Stimulated activated CD8-positive, alpha-beta memory T cell treated with anti-CD3 and anti-CD28 coated beads, Interleukin-12 subunit alpha, Interleukin-12 subunit beta, amount 100 ng/mL, for 1 hour (primary cell): ENCODE measurements at regions not wholly inside any gene's neighbourhood (a gene's known extent, or its start where the extent isn't known, plus 50 kb on each side); places are given as distances from the start of the nearest gene placed in this dataset.

Source experiments
- DNase-seq: peaks from one replicate; pipeline ENCODE4 v3.0.0-alpha.2; 2020; ENCODE audit warnings: low read depth

GRCh38 chr3:102114264-102114979, 265.1 kb downstream of the NFKBIZ start:
- peak; percentile 4 for DNase-seq

- no peak for DNase-seq
Measured at GRCh38 chr3:102122527-102122926, 273.2 kb downstream of the NFKBIZ start.

GRCh38 chr3:102123590-102124190, 274.4 kb downstream of the NFKBIZ start:
- no peak for DNase-seq

GRCh38 chr3:102124282-102124681, 275.0 kb downstream of the NFKBIZ start:
- DNase-seq, result no peak

- no peak for DNase-seq
Measured at GRCh38 chr3:102124704-102125103, 275.4 kb downstream of the NFKBIZ start.

- no peak for DNase-seq
Measured at GRCh38 chr3:102125197-102125993, 276.1 kb downstream of the NFKBIZ start.

GRCh38 chr3:102125994-102126368, 276.7 kb downstream of the NFKBIZ start:
- no peak for DNase-seq

- no peak for DNase-seq
Measured at GRCh38 chr3:102129760-102130608, 280.7 kb downstream of the NFKBIZ start.

- DNase-seq, result no peak
Measured at GRCh38 chr3:102132370-102132769, 283.1 kb downstream of the NFKBIZ start.

- DNase-seq, result no peak
Measured at GRCh38 chr3:102133376-102133775, 284.1 kb downstream of the NFKBIZ start.

- no peak for DNase-seq
Measured at GRCh38 chr3:102135316-102135715, 286.0 kb downstream of the NFKBIZ start.

- no peak for DNase-seq
Measured at GRCh38 chr3:102136183-102136582, 286.9 kb downstream of the NFKBIZ start.

GRCh38 chr3:102140116-102140515, 290.8 kb downstream of the NFKBIZ start:
- no peak for DNase-seq

- DNase-seq, result no peak
Measured at GRCh38 chr3:102141096-102141927, 292.0 kb downstream of the NFKBIZ start.

GRCh38 chr3:102141928-102142239, 292.6 kb downstream of the NFKBIZ start:
- no peak for DNase-seq

- DNase-seq, result no peak
Measured at GRCh38 chr3:102142379-102143060, 292.3 kb upstream of the ZPLD1 start.

GRCh38 chr3:102143536-102143935, 291.3 kb upstream of the ZPLD1 start:
- DNase-seq, result no peak

GRCh38 chr3:102144063-102144462, 290.8 kb upstream of the ZPLD1 start:
- no peak for DNase-seq

GRCh38 chr3:102148598-102149337, 286.0 kb upstream of the ZPLD1 start:
- DNase-seq, result no peak

GRCh38 chr3:102151935-102152334, 282.9 kb upstream of the ZPLD1 start:
- DNase-seq, result no peak
